ENCODE measurements at regions not wholly inside any gene's neighbourhood (a gene's known extent, or its start where the extent isn't known, plus 50 kb on each side); places are given as distances from the start of the nearest gene placed in this dataset.

DNA sequence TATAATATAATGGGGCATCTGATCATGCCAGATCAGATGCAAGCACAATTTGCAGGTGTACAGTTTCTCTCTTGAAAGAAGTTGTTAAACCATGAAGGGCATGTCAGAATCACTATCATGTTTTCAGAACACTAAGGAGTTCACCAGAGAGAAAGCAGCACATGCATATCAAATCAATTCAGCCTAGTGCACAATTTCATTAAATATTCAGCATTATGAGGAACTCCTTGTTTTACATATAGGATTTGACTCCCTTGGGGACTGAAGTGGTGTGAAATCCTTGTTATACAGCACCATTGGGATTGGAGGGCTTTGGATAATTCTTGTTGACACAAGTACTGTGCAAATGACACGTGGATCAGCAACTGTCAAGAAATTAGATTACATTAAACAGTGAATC is 562.1 kb upstream of the KLHL29 start:
- Histone ChIP-seq H3K4me3 (ENCODE audit: low read depth in 1 of 5, low read length in 5 of 5) (no peak overlapping the region), H3K9ac (ENCODE audit: low read length in 5 of 5) (no peak overlapping the region), H3K36me3 (ENCODE audit: control insufficient read depth in 5 of 5, insufficient read depth in 5 of 5, low read length in 5 of 5) (no peaks in the 10 kb centered on the region), H3K27ac (ENCODE audit: low read depth, low read length) (no peak overlapping the region), H3K4me1 (ENCODE audit: control insufficient read depth in 5 of 5, insufficient read depth in 5 of 5, low read length in 5 of 5) (no peaks in the 10 kb centered on the region), H3K9me3 (ENCODE audit: control insufficient read depth in 5 of 5, low read length in 5 of 5) (no peaks in the 10 kb centered on the region), H3K27me3 (ENCODE audit: control insufficient read depth in 5 of 5, insufficient read depth in 4 of 5, low read length in 5 of 5) (no peaks in the 10 kb centered on the region)

DNA sequence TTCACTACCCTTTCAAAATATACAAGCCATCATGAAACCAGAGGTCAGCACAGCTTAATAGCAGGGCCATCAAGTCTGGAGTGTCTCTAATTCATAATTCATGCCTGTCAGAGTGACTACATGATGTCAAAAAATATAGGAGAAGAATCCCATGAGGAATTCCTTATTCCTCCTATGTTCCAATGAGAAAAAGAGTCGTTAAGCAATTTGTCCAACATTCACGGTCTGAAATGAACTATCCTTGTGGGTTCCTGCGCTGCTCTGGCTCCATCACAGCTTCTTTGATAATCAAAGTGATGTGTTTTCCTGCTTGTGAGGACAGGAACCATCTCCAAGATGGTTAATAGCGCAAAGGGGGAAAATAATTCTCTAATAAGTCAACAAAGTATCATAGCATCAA is 560.4 kb upstream of the KLHL29 start:
- no peaks in the 10 kb centered on the region for H3K9me3 ChIP-seq (ENCODE audit: control insufficient read depth in 5 of 5, low read length in 5 of 5)
- H3K9ac ChIP-seq (ENCODE audit: low read length in 5 of 5) = no peak overlapping the region
- no peak overlapping the region for H3K27ac ChIP-seq (ENCODE audit: low read depth, low read length)
- H3K4me3 ChIP-seq (ENCODE audit: low read depth in 1 of 5, low read length in 5 of 5) = no peak overlapping the region
- no peaks in the 10 kb centered on the region for H3K4me1 ChIP-seq (ENCODE audit: control insufficient read depth in 5 of 5, insufficient read depth in 5 of 5, low read length in 5 of 5)
- H3K27me3 ChIP-seq (ENCODE audit: control insufficient read depth in 5 of 5, insufficient read depth in 4 of 5, low read length in 5 of 5) = no peaks in the 10 kb centered on the region
- H3K36me3 ChIP-seq (ENCODE audit: control insufficient read depth in 5 of 5, insufficient read depth in 5 of 5, low read length in 5 of 5) = no peaks in the 10 kb centered on the region

DNA sequence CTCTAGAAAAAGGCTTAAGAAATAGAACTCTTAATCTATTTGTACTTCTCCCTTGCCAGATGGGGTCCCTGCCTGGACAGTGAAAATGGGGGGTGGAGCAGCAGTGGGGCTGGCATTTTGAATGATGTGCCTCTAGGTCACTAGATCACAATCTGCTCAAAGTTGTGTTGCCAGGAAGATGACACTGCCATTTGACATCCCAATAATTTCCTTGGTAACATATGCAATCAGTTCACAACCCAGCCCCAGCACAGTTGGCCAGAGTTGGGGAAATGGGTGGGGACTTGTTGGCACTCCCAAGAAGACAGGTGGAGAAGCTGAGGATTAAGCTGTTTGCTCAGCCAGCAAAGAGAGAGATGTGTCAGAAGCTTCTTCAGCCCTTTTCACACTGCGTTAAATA is 558.3 kb upstream of the KLHL29 start:
- no peaks in the 10 kb centered on the region for H3K36me3 ChIP-seq (ENCODE audit: control insufficient read depth in 5 of 5, insufficient read depth in 5 of 5, low read length in 5 of 5)
- no peaks in the 10 kb centered on the region for H3K9me3 ChIP-seq (ENCODE audit: control insufficient read depth in 5 of 5, low read length in 5 of 5)
- no peaks in the 10 kb centered on the region for H3K27me3 ChIP-seq (ENCODE audit: control insufficient read depth in 5 of 5, insufficient read depth in 4 of 5, low read length in 5 of 5)
- no peak overlapping the region for H3K9ac ChIP-seq (ENCODE audit: low read length in 5 of 5)
- H3K4me3 ChIP-seq (ENCODE audit: low read depth in 1 of 5, low read length in 5 of 5) = no peak overlapping the region
- no peaks in the 10 kb centered on the region for H3K4me1 ChIP-seq (ENCODE audit: control insufficient read depth in 5 of 5, insufficient read depth in 5 of 5, low read length in 5 of 5)
- H3K27ac ChIP-seq (ENCODE audit: low read depth, low read length) = no peak overlapping the region

DNA sequence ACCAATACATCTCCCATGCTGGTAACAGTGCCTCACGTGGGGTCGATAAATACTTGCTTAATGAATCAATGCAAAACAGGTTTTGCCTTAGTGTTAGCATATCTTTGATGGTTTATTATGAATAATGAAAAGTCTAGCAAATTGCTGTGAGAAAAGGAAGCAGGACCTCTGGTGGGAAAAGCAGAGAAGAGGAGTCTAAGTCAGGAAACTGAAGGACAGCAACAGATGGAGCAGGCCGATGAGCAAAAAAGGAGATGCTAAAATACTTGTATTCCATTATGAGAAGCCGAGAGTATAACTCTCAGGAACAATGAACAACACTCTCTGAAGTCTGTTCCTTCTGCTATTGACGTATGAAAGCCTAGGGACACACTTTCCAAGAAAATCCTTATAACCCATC is 555.2 kb upstream of the KLHL29 start:
- no peaks in the 10 kb centered on the region for H3K9me3 ChIP-seq (ENCODE audit: control insufficient read depth in 5 of 5, low read length in 5 of 5)
- no peak overlapping the region for H3K4me3 ChIP-seq (ENCODE audit: low read depth in 1 of 5, low read length in 5 of 5)
- H3K36me3 ChIP-seq (ENCODE audit: control insufficient read depth in 5 of 5, insufficient read depth in 5 of 5, low read length in 5 of 5) = no peaks in the 10 kb centered on the region
- no peaks in the 10 kb centered on the region for H3K27me3 ChIP-seq (ENCODE audit: control insufficient read depth in 5 of 5, insufficient read depth in 4 of 5, low read length in 5 of 5)
- H3K27ac ChIP-seq (ENCODE audit: low read depth, low read length) = no peak overlapping the region
- no peaks in the 10 kb centered on the region for H3K4me1 ChIP-seq (ENCODE audit: control insufficient read depth in 5 of 5, insufficient read depth in 5 of 5, low read length in 5 of 5)
- H3K9ac ChIP-seq (ENCODE audit: low read length in 5 of 5) = no peak overlapping the region

DNA sequence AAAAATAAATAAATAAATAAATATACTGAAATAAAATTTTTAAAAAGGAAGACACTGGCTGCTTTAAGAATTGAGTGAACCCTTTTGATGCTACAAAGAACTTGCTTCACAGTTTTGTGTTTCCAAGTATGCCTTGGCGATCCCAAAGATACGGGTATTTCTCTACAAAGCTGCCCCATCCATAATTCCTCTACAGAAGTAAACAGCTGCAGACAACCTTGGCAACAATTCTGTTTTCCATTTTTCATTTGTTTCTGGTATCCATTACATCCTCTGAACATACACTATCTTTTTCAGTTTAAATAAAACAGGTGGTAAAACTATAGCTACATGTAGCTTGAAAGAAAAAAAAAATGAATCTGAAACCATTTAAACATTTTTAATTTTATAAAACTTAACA is 552.8 kb upstream of the KLHL29 start:
- H3K4me3 ChIP-seq (ENCODE audit: low read depth in 1 of 5, low read length in 5 of 5) = no peak overlapping the region
- H3K27ac ChIP-seq (ENCODE audit: low read depth, low read length) = no peak overlapping the region
- H3K9ac ChIP-seq (ENCODE audit: low read length in 5 of 5) = no peak overlapping the region
- H3K9me3 ChIP-seq (ENCODE audit: control insufficient read depth in 5 of 5, low read length in 5 of 5) = no peaks in the 10 kb centered on the region
- H3K36me3 ChIP-seq (ENCODE audit: control insufficient read depth in 5 of 5, insufficient read depth in 5 of 5, low read length in 5 of 5) = no peaks in the 10 kb centered on the region
- H3K27me3 ChIP-seq (ENCODE audit: control insufficient read depth in 5 of 5, insufficient read depth in 4 of 5, low read length in 5 of 5) = no peaks in the 10 kb centered on the region
- H3K4me1 ChIP-seq (ENCODE audit: control insufficient read depth in 5 of 5, insufficient read depth in 5 of 5, low read length in 5 of 5) = no peaks in the 10 kb centered on the region

DNA sequence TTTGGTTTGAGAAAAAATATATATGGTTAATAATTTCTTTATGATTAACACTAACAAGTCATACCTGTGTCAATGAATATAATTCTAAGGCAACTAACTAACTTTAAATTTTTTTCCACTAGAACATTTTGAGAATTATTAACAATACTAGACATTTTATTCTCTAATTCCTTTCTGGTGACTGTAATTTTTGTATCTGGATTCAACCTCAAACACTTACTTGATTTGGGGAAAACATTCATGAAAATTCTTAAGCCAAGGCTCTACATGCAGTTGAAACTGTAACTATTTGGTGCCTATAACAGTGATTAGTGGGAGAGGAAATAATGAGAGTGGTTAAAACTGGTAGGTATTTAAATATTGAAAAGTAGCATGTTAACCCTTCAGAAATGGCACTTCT is 546.5 kb upstream of the KLHL29 start:
- Histone ChIP-seq H3K4me1 (ENCODE audit: control insufficient read depth in 5 of 5, insufficient read depth in 5 of 5, low read length in 5 of 5) (no peaks in the 10 kb centered on the region), H3K27me3 (ENCODE audit: control insufficient read depth in 5 of 5, insufficient read depth in 4 of 5, low read length in 5 of 5) (no peaks in the 10 kb centered on the region), H3K9ac (ENCODE audit: low read length in 5 of 5) (no peak overlapping the region), H3K27ac (ENCODE audit: low read depth, low read length) (no peak overlapping the region), H3K36me3 (ENCODE audit: control insufficient read depth in 5 of 5, insufficient read depth in 5 of 5, low read length in 5 of 5) (no peaks in the 10 kb centered on the region), H3K9me3 (ENCODE audit: control insufficient read depth in 5 of 5, low read length in 5 of 5) (no peaks in the 10 kb centered on the region), H3K4me3 (ENCODE audit: low read depth in 1 of 5, low read length in 5 of 5) (no peak overlapping the region)

DNA sequence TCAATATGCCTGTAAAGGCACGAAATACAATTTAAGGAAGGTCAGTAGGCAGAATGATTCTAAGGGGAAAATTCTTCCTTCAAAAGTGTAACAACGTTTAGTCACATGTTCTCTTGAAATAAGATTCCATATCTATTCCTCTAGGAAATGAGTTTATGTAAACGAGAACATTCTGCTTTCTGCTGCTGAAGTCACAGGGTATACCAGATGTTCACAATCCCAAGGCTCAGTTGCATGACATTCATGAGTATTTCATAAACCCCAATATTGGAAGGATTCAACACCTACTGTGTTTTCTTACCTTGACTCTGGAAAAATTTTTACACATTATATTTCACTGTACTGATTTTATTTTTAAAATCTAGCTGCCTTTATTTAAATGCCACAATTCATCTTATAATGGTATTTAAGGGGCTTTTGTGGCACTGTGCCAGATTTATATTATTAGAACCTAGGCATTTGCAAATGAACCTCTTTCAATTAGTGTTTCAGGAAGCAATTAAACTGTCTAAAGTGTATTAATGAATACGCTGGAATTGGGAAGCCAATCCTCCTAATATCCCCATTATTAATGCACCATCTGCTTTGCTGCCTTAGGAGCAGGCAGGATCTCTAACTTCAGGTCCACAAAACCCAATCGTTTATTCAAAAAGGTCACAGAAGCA is 542.6 kb upstream of the KLHL29 start:
- H3K27me3 ChIP-seq (ENCODE audit: control insufficient read depth in 5 of 5, insufficient read depth in 4 of 5, low read length in 5 of 5) = no peaks in the 10 kb centered on the region
- H3K9me3 ChIP-seq (ENCODE audit: control insufficient read depth in 5 of 5, low read length in 5 of 5) = no peaks in the 10 kb centered on the region
- H3K9ac ChIP-seq (ENCODE audit: low read length in 5 of 5) = no peak overlapping the region
- H3K36me3 ChIP-seq (ENCODE audit: control insufficient read depth in 5 of 5, insufficient read depth in 5 of 5, low read length in 5 of 5) = no peaks in the 10 kb centered on the region
- H3K27ac ChIP-seq (ENCODE audit: low read depth, low read length) = no peak overlapping the region
- H3K4me1 ChIP-seq (ENCODE audit: control insufficient read depth in 5 of 5, insufficient read depth in 5 of 5, low read length in 5 of 5) = no peaks in the 10 kb centered on the region
- H3K4me3 ChIP-seq (ENCODE audit: low read depth in 1 of 5, low read length in 5 of 5) = no peak overlapping the region

DNA sequence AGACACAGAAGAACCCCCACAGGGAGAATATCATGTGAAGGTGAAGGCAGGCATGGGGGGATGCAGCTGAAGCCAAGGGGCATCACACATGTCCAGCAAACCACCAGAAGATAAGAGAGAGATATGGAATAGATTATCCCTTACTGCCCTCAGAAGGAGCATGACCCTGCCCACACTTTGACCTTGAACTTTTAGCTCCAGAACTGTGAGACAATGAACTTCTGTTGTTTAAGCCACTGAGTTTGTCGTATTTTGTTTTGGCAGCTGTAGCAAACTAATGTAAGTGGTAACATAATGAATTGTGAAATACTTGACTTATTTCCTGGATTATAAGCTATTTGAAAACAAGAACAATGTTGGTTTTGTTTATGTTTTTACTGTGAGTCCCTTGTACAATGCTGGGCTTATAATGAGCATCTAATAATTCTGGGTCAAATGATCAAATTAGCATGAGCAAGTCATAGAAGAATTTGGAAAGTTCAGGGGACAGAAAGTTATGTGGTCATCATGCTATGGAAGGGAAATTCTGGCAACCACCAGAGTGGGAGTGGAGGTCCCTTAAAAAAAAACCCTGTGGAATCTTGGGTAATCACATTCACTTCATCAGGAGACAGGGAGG is 541.0 kb upstream of the KLHL29 start:
- Histone ChIP-seq H3K9me3 (ENCODE audit: control insufficient read depth in 5 of 5, low read length in 5 of 5) (no peaks in the 10 kb centered on the region), H3K27ac (ENCODE audit: low read depth, low read length) (no peak overlapping the region)

DNA sequence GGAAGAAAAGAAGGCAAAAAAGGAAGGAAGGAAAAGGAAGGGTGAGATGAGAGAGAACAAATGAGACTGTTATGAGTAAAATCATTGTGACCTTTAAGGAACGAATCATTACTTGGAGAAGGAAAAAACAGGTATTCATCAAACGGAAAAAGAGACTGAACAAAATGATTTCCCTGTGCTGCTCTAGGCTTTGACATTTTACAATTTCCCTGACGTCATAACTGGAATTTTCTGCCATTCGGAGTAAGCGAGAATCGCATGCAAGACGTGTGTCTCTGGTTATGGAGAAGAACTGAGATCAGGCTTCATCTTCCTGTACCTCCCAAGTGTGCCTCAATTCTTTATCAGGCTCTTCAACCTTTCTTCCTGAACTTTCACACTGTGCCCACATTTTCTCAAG is 534.7 kb upstream of the KLHL29 start:
- H3K27ac ChIP-seq (ENCODE audit: low read depth, low read length) = no peak overlapping the region
- no peaks in the 10 kb centered on the region for H3K27me3 ChIP-seq (ENCODE audit: control insufficient read depth in 5 of 5, insufficient read depth in 4 of 5, low read length in 5 of 5)
- no peaks in the 10 kb centered on the region for H3K36me3 ChIP-seq (ENCODE audit: control insufficient read depth in 5 of 5, insufficient read depth in 5 of 5, low read length in 5 of 5)
- no peaks in the 10 kb centered on the region for H3K4me1 ChIP-seq (ENCODE audit: control insufficient read depth in 5 of 5, insufficient read depth in 5 of 5, low read length in 5 of 5)
- H3K9me3 ChIP-seq (ENCODE audit: control insufficient read depth in 5 of 5, low read length in 5 of 5) = no peaks in the 10 kb centered on the region
- no peak overlapping the region for H3K4me3 ChIP-seq (ENCODE audit: low read depth in 1 of 5, low read length in 5 of 5)
- H3K9ac ChIP-seq (ENCODE audit: low read length in 5 of 5) = no peak overlapping the region

More for the DNA sequence above, 541.0 kb upstream of the KLHL29 start:
- Histone ChIP-seq H3K36me3 (ENCODE audit: control insufficient read depth in 5 of 5, insufficient read depth in 5 of 5, low read length in 5 of 5) (no peaks in the 10 kb centered on the region), H3K4me1 (ENCODE audit: control insufficient read depth in 5 of 5, insufficient read depth in 5 of 5, low read length in 5 of 5) (no peaks in the 10 kb centered on the region), H3K4me3 (ENCODE audit: low read depth in 1 of 5, low read length in 5 of 5) (no peak overlapping the region), H3K27me3 (ENCODE audit: control insufficient read depth in 5 of 5, insufficient read depth in 4 of 5, low read length in 5 of 5) (no peaks in the 10 kb centered on the region), H3K9ac (ENCODE audit: low read length in 5 of 5) (no peak overlapping the region)

DNA sequence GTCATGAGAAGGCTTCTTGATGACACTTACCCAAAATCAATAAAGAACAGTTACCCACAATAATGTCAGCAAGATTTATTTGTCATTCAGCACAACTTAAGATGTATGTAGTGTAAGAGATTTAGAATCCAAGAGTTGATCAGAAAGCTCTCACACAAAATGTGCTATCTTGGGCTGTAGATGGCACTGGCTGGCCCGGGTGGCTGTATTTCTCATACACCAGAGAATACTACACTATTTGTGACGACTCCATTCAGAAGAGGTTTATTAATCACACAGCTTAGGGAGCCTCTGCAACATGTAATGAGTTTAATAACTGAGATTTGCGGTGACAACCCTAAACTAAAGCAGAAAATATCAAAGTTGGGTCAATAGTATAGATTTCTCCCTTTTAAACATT is 530.4 kb upstream of the KLHL29 start:
- Histone ChIP-seq H3K9ac (ENCODE audit: low read length in 5 of 5) (no peak overlapping the region), H3K9me3 (ENCODE audit: control insufficient read depth in 5 of 5, low read length in 5 of 5) (no peaks in the 10 kb centered on the region), H3K4me3 (ENCODE audit: low read depth in 1 of 5, low read length in 5 of 5) (no peak overlapping the region), H3K27ac (ENCODE audit: low read depth, low read length) (no peak overlapping the region), H3K27me3 (ENCODE audit: control insufficient read depth in 5 of 5, insufficient read depth in 4 of 5, low read length in 5 of 5) (no peaks in the 10 kb centered on the region), H3K36me3 (ENCODE audit: control insufficient read depth in 5 of 5, insufficient read depth in 5 of 5, low read length in 5 of 5) (no peaks in the 10 kb centered on the region), H3K4me1 (ENCODE audit: control insufficient read depth in 5 of 5, insufficient read depth in 5 of 5, low read length in 5 of 5) (no peaks in the 10 kb centered on the region)
